Transverse colon (tissue), 4 donors: ENCODE measurements at regions not wholly inside any gene's neighbourhood (a gene's known extent, or its start where the extent isn't known, plus 50 kb on each side); places are given as distances from the start of the nearest gene placed in this dataset.

ENCODE experiments used
- EP300 ChIP-seq: sonication (generic); formaldehyde crosslinking; IDR thresholded peaks from one replicate; pipeline ENCODE4 v1.6.1; 2017; ENCODE audit warnings: antibody characterized with exemption, low read depth
- POLR2AphosphoS5 ChIP-seq, 3 donors: sonication (generic); formaldehyde crosslinking; IDR thresholded peaks; one replicate each; pipeline ENCODE4 v1.6.1; 2016; ENCODE audit warnings: antibody characterized with exemption in 3 of 3
- TF ChIP-seq, protein P1 (sequence below), 5 experiments: fragments of 200-600 bp in 3 of 5; fragments of 450-650 bp in 2 of 5; sonication (generic) in 3 of 5; IDR thresholded peaks; 1 replicate in 2 of 5; 2 replicates in 3 of 5; pipeline ENCODE4 v1.5.1; 2016 to 2017; ENCODE audit warnings: antibody characterized with exemption in 5 of 5, inconsistent platforms in 3 of 5, mild to moderate bottlenecking in 2 of 5, moderate library complexity in 1 of 5

DNA sequence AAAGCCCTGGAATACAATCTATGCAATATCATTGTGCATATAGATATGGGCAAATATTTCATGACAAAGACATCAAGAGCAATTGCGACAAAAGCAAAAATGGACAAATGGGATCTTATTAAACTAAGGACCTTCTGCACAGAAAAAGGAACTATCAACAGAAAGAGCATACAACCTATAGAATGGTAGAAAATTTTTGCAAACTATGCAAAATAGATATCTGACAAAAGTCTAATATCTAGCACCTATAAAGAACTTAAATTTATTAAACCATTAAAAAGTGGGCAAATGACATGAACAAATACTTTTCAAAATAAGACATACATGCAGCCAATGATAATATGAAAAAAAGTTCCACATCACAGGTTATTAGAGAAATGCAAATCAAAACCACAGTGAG is 312.9 kb downstream of the GLUD2 start:
- TF ChIP-seq POLR2AphosphoS5 (IDR thresholded peaks at IDR 0.05) = no peak
- TF ChIP-seq, protein P1, sequence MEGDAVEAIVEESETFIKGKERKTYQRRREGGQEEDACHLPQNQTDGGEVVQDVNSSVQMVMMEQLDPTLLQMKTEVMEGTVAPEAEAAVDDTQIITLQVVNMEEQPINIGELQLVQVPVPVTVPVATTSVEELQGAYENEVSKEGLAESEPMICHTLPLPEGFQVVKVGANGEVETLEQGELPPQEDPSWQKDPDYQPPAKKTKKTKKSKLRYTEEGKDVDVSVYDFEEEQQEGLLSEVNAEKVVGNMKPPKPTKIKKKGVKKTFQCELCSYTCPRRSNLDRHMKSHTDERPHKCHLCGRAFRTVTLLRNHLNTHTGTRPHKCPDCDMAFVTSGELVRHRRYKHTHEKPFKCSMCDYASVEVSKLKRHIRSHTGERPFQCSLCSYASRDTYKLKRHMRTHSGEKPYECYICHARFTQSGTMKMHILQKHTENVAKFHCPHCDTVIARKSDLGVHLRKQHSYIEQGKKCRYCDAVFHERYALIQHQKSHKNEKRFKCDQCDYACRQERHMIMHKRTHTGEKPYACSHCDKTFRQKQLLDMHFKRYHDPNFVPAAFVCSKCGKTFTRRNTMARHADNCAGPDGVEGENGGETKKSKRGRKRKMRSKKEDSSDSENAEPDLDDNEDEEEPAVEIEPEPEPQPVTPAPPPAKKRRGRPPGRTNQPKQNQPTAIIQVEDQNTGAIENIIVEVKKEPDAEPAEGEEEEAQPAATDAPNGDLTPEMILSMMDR (IDR thresholded peaks at IDR 0.05) = no peak
- no peak for TF ChIP-seq EP300
